GM21360 (cell line): ENCODE measurements at regions not wholly inside any gene's neighbourhood (a gene's known extent, or its start where the extent isn't known, plus 50 kb on each side); places are given as distances from the start of the nearest gene placed in this dataset.
"Not testable (repeated sequence)": the region's sequence is repeated elsewhere in the genome, so short reads cannot be mapped to it uniquely, and the experiment has no call there.

Experiments used
- ATAC-seq: cut with Tn5 transposase; IDR thresholded peaks from one replicate; pipeline ENCODE4 v1.9.1; 2021; ENCODE audit warnings: mild to moderate bottlenecking, moderate library complexity; ENCODE audit not compliant: unreplicated experiment

DNA sequence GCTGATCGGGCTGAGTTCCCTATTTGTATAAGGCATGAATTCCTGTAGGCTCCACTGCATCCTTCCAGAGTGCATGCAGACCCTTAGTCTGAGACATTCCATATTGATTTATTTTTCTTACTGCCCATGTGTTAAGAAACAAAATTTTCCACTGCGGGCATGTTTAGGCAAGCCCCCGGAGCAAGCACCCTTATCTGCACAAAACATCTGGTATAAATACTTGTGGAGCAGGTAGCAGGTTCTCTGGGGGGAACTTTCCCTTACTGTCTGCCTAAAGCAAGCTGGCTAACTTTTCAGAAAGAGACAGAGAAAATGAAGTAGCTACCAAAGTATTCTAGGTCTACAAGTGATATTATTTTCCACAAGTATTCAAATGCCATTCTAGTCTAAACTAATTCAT, 1338.5 kb upstream of the PCDH10 start:
- not testable (repeated sequence) for ATAC-seq
